HG02610 (cell line): ENCODE measurements at regions not wholly inside any gene's neighbourhood (a gene's known extent, or its start where the extent isn't known, plus 50 kb on each side); places are given as distances from the start of the nearest gene placed in this dataset.
"Not testable (repeated sequence)": the region's sequence is repeated elsewhere in the genome, so short reads cannot be mapped to it uniquely, and the experiment has no call there.

ENCODE experiments used
- ATAC-seq: cut with Tn5 transposase; IDR thresholded peaks from one replicate; pipeline ENCODE4 v1.9.1; 2021; ENCODE audit warnings: mild to moderate bottlenecking, moderate library complexity; ENCODE audit not compliant: unreplicated experiment

DNA sequence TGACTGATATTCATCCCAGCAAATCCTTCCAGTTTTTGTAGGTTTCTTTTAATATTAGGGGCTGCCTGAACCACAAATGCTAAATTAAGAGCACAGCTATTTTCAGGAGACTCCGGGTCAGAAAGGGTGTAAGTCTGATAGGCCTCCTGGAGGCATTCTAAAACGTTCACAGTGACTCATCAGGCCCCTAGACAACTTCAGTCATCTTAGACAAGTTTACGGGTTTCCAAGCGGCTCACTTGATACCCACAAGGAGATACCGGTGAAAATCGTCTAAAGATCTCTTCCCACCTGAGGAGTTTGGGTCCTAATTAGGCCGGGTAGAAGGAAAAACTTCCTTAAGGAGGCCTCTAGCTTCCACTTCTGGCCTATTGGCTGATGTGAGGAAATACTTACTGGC, 342.7 kb upstream of the USP9Y start:
- ATAC-seq: no peak

DNA sequence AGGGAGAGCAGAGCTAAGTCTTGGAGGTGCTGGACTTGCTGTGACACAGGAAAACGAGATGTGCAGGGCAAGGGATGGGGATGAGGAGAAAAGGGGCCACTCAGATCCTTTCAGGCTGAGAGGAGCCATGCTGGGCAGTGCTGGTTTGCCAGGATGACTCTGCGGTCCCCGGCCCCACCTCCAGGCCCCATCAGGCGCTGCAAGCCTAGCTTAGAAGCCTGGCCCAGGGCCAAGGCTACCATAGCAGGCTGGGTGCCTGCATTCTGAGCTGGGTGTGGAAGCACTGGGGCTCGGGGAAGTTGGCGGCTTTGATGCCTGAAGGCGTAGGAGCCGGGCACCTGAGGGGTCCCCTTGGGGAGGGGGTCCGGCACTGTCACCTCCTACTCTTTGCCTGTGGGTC, 341.2 kb upstream of the USP9Y start:
- no peak for ATAC-seq

DNA sequence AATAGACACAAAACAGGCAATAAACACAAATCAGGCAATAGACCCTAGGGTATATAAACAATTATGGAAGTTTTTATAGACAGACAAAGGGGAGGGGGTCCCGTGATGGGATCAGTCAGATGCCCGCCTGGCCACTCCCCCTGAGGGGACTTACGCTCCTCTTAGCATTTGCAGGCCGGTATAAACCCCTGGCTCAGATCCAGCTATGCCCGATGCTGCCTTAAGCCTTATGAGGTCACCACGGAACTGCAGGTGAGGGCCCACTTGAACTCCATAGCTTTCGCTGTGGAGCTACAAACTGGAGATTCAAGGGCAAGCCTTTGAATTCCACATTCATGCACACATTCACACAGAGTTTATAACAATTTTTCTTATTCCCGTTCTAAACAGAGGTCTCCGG, 340.5 kb upstream of the USP9Y start:
- no peak for ATAC-seq

DNA sequence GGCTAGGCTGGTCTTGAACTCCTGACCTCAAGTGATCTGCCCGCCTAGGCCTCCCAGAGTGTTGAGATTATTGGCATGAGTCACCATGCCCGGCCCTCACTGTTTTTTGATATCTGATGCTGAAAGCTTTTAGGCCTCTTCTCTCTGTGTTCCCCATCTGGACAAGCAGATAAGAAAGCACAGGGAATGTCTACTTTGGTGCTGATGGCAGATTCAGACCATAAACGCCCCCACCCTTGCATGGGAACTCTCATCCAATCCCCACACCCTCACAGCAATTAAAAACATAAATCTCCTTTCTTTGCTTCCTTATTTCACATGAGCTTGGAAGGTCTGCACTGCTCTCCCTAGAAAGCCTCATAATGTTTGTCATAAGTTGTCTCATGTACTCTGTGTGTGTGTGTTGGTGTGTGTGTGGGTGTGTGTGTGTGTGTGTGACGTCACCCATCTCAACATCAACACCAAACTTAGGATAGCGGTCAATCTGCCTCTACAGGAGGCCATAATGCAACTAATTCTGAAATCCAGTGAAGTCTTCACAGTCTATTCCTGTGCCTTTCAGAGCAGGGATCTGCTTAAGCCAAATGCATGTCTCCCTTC, 335.6 kb upstream of the USP9Y start:
- ATAC-seq: no peak

DNA sequence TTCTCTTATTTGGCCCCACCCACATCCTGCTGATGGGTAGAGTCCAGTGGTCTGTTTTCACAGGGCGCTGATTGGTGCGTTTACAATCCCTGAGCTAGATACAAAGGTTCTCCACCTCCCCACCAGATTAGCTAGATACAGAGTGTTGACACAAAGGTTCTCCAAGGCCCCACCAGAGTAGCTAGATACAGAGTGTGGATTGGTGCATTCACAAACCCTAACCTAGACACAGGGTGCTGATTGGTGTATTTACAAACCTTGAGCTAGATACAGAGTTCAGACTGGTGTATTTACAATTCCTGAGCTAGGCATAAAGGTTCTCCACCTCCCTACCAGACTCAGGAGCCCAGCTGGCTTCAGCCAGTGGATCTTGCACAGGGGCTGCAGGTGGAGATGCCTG, 326.4 kb upstream of the USP9Y start:
- not testable (repeated sequence) for ATAC-seq

DNA sequence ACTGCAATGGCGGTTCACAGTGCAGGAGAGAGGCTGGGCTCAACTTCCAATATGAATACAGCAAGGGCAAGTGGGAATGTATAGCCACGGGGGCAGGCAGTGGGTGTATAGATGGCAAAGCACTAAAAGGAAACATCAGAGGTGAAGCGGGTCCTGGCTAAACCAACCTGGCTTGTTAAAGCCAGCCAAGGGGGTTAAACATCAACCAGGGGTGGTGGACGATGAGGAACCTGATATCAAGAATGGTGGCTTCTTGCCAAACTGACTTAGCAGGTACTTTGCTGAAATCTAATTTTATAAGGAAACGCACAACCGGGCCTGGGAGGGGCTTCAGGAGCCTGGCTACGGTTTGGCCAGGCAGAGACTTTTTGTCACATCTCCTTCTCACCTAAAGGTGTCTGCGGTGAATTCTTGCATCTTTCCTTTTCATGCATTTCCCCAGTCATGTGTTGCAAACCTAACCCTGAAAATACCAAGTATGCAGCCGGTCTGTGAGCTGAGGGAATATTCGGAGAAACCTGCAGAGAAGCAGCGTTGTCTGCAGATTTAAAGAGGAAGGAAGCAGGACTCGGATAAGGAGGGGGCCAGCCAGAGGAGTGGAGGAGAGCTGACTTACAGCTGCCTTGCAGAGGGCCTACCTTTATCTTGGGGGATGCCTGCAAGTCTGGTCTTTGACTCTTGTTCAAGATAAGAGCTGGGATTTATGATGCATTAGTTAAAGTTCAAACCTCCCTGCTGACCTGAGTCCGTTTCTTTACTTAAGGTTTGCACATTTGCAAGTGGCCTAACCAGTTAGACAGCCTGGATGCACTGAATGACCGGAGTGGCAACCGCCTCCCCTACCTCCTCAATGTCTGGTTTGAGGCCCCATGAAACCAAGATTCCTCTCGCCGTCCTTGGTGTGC, 309.1 kb upstream of the USP9Y start:
- ATAC-seq: not testable (repeated sequence)

DNA sequence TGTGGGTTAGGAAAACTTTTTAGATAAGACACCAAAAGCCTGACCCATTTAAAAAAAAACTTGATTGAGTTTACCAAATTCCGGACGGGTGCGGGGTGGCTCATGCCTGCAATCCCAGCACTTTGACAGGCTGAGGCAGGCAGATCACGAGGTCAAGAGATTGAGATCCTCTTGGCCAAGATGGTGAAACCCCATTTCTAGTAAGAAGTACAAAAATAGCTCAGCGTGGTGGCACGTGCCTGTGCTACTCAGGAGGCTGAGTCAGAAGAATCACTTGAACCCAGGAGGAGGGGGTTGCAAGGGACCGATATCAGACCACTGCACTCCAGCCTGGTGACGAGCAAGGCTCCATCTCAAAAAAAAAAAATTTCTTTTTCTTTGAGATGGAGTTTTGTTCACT, 307.8 kb upstream of the USP9Y start:
- ATAC-seq: no peak

DNA sequence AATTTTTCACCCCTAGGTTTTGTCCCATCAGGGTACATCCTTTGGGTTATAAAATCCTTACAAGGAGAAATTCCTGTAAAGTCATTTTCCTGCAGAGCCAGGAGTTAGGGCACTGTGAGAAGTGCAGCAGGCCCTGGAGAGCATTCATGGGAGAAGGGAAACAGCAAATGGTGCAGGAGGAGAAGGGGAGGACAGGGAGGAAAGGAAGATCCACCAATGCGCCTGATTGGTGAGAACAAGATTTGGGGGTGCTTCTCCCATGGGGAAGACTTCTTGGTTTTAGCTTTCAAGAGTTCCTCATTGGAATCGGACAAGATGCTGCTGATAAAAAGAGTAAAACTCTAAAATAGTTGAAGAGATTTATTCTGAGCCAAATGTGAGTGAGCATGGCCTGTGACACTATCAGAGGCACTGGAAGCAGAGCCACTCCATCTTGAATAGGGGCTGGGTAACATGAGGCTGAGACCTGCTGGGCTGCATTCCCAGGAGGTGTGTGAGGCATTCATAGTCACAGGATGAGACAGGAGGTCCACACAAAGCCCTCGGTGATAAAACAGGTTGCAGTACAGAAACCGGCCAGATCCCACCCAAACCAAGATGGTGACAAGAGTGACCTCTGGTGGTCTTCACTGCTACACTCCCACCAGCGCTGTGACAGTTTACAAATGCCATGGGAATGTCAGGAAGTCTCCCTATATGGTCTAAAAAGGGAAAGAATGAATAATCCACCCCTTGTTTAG, 305.5 kb upstream of the USP9Y start:
- ATAC-seq: not testable (repeated sequence)

DNA sequence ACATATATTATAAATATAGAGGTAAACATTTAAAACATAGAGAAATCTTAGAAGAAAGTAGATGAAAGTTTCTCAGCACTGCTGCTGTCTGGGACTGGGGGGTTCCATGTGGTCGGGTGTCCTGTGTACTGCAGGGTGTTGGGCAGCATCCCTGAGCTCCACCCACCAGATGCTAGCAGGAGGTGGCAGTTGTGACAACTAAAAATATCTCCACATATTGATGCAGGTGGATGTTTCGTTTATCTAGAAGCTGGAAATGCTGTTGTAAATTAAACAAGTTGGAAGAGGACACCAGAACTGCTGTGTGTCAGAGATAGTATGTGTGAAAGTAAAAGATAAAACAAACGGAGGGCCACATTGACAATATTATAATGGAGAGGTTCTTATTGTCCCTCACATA, 297.1 kb upstream of the USP9Y start:
- ATAC-seq: no peak

DNA sequence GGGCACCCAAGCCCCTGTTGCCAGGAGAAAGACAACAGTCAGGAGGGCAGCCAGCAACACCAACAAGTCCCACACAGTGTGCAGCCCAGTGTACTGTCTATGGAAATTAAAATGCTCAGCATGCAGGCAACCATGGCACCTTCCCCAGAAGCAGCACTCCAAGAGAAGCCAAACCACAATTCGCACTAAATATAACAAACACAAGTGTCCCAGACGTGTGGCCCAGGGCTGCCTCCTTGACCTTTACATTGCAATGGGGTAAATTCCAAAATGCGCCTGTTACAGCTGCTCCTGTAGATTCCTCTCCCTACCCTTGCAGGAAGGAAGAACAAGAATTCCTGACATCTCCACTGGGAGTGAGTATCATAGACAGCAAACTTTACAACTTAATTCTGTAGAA, 292.8 kb upstream of the USP9Y start:
- no peak for ATAC-seq

DNA sequence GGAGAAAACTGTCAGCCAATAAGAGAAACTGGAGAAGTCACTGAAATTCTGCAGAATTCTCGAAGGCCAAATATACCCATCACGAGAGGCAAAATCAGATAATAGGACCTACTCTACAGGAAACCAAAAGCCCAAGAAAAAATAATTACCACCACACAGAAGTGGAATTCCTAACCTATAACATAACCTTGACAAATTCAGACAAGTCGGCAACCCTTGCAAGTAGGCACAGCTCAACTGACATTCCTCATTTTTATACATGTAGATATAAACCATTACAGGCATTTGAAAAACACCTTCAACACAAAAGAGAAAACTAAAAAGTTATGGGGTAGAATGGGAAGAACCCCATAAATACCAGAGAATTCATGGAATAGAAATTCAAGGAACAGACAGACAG, 290.3 kb upstream of the USP9Y start:
- no peak for ATAC-seq

DNA sequence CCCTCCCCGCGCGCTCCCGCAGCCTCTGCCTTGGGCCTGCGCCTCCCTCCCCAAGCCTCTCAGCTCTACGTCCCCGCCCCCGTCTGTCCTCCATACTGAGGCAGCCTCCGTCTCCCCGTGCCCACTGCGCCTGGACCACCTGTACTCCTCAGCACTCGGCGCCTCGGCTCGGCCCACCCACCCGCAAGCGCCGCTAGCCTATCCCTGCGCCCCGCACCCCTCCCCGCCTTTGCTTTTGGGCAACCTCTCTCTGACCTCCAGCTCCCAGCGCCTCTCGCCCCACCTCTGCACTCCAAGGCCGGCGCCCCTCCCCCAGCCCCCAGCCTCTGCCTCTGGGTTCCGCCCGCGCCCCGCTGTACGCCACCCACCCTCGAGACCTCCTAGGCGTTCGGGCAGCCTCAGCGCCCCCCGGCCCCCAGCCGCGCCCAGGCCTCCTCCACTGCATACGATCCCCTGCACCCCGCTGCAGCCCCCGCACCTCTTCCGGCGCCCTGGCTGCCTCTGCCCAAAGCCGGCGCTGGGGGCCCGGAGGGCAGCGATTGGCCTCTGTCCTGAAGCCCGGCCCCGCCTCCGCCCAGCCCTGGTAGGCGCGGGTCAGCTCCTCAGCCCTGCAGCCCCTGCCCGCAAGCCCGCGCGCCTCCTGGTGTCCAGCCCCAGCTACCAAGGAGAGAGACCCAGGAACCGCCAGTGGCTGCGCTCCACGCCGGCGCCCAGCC, 279.8 kb upstream of the USP9Y start:
- no peak for ATAC-seq

DNA sequence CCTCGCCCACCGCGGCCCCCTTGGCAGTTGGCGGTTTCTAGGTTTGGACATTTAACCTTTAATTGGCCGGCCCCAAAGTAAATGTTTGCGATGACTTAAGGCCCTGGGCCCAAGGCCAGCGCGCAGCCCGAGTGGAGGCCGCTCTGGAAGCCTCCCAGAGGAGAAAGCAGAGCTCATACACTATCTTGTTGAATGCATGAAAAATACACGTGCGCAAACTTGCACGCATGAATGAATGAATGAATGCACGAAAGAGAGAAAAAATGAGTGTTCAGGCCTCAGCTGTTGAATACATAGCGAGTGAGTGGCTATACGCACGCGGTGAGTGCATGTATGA, 279.3 kb upstream of the USP9Y start:
- no peak for ATAC-seq

DNA sequence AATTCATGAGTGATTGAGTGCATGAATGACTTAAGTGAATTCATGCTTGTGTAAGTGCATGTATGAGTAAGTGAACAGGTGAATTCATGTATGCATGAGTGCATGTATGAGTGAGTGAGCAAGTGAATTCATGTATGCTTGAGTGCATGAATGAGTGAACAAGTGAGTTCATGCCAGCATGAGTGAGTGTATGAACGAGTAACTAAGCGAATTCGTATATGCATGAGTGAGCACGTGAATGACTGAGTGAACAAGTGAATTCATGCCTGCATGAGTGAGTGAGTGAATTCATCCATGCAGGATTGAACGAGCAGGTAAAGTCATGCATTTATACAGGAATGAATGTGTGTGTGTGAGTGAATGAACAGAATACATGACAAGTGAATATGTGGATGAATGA, 278.5 kb upstream of the USP9Y start:
- no peak for ATAC-seq

DNA sequence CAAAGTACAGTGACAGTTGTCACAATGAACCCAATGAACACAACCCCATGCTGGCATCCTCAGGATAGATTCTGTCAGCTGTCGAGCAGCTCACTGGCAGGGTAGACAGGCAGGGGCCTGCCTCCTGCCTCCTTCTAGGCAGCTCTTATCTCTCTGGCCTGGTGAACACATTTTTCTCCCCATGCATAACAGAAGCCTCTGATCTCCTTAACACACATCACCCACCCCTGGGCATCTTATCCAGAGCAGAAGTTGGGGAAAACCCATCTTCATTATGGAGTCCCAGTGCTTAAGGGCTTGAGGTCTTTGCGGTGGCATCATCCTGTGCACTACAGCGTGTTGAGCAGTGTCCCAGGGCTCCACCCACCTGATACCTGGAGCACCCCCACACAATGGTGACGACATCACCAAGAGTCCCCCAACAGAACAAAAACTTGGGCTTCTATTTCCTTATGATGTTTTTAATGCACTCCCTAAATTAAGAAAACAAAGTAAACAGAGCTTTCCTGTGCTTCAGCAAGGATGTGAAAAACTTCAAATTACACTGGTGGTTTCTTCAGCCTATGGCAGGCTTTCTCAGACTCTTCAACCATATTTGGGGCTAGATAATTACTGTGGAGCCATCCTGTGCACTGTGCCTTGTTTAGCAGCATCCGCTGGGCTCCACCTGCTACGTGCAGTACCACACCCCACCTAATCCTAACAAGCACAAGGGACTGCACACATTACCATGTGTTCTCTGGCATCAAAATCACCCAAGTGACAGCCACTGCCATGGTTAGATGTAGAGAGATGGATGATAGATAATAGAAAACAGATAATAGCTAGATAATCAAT, 277.4 kb upstream of the USP9Y start:
- ATAC-seq: no peak

DNA sequence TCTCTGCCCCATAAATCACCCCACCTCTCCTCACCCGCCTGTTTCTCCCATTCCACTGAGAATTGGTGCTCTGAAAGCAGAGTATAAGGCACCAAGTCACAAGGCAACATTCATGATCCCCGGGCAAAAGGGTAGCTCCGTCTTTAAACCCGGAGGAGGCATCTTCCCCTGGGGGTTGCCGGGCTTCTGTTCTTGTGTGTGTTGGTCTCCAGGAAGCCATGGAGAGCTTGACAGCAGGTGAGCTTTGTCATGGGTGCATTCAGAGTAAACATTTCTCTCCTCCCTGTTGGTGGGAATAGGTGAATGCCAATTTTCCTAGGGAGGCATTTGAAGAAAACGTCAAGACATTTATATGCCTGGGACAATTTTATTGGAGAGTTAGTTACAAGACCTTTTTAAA, 275.5 kb upstream of the USP9Y start:
- no peak for ATAC-seq

DNA sequence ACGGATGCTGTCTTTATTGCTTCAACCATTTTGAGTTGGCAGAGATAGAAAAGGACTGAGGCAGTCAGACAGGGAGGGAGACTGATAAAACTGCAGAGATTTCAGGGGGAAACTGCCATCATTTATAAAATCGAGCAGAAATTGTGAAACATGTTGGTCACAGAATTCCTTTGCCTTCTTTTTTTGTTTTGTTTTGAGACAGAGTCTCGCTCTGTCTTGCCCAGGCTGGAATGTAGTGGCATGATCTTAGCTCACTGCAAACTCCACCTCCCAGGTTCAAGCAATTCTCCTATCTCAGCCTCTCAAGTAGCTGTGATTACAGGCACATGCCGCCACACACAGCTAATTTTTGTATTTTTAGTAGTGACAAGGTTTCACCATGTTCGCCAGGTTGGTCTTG, 273.7 kb upstream of the USP9Y start:
- no peak for ATAC-seq

DNA sequence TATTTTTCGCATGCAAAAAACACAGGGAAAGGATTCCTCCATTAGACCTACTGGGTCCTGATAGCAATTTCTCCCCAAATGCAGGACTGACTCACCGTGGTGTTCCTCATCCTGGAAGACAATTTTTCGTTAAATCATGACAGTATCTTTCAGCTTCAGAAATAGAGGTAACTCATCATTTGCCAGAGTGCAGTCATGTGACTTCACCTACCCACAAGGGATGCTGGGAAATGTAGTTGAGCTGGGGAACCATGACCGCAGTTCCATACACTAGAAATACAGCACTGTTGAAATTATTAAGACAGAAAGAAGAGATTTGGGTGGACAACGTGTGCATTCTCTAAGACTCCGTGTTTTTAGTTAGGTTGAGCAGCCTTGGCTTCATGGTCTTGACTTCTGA, 269.5 kb upstream of the USP9Y start:
- ATAC-seq: no peak

DNA sequence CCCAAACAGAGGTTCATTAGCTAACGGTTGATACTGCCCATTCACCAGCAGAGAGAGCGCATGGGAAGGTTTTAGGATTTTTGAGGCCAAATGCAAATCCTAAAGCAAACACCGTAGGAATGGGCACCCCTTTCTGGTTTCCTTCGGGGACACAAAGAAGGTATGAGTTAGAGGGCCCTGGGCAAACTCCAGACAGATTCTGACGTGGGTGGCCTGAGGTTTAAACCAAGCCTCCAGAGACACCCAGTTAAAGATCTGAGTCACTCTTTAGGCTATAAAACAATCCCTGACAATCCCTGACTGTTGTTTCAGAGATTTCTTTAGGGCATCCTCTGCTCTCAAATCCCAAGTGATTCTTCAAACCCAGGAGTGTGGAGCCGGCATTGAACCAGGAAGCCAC, 262.2 kb upstream of the USP9Y start:
- ATAC-seq: not testable (repeated sequence)

DNA sequence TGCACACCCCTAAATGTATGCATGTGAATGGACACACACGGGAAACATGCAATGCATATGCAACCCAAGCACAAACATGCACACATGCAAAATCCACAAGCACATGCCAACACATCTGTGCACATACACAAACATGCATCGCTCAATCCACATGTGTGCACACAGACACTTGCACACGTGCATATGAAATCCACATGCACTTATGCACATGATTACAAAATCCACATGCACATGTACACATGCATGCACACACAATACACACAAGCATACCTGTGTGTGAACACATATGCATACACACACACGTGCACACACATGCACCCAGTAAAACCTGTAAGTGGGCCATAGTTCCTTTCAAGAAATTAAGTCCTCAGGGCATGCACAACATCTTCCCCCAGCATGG, 256.8 kb upstream of the USP9Y start:
- ATAC-seq: no peak
